Astrocyte (in vitro differentiated cells and primary cell): ENCODE measurements at regions not wholly inside any gene's neighbourhood (a gene's known extent, or its start where the extent isn't known, plus 50 kb on each side); places are given as distances from the start of the nearest gene placed in this dataset.

Source experiments
- DNase-seq: peaks from one replicate; pipeline ENCODE4 v3.0.0-alpha.2; 2010; ENCODE audit warnings: low read depth
- FAIRE-seq: peaks from 2 replicates; lab custom pipeline; 2011; peaks lifted over from hg19 to GRCh38; lab: Jason Lieb, UNC
- H2AFZ ChIP-seq: 2 replicates; pipeline ENCODE4 v1.6.0; 2012; ENCODE audit warnings: low read depth, low read length, inconsistent platforms
- H3K27ac ChIP-seq: 2 replicates; pipeline ENCODE4 v1.5.1; 2011; ENCODE audit warnings: low read depth, low read length, inconsistent platforms
- H3K27me3 ChIP-seq: 2 replicates; pipeline ENCODE4 v1.6.0; 2011; ENCODE audit warnings: low read length, inconsistent platforms; ENCODE audit not compliant: insufficient read depth
- H3K36me3 ChIP-seq: 2 replicates; pipeline ENCODE4 v1.5.1; 2011; ENCODE audit warnings: low read length, inconsistent platforms; ENCODE audit not compliant: insufficient read depth
- H3K4me1 ChIP-seq: 2 replicates; pipeline ENCODE4 v1.5.1; 2011; ENCODE audit warnings: low read length, inconsistent platforms; ENCODE audit not compliant: insufficient read depth
- H3K4me2 ChIP-seq: 2 replicates; pipeline ENCODE4 v1.6.0; 2012; ENCODE audit warnings: low read length, inconsistent platforms
- H3K4me3 ChIP-seq: 2 replicates; pipeline ENCODE4 v1.5.1; 2011; ENCODE audit warnings: low read depth, mild to moderate bottlenecking, low read length, inconsistent platforms; ENCODE audit not compliant: insufficient read depth
- H3K79me2 ChIP-seq: 2 replicates; pipeline ENCODE4 v1.6.0; 2012; ENCODE audit warnings: mild to moderate bottlenecking, low read length, inconsistent platforms; ENCODE audit not compliant: insufficient read depth
- H3K9ac ChIP-seq: 2 replicates; pipeline ENCODE4 v1.6.0; 2012; ENCODE audit warnings: mild to moderate bottlenecking, low read length, inconsistent platforms
- H3K9me3 ChIP-seq: 2 replicates; pipeline ENCODE4 v1.5.1; 2012; ENCODE audit warnings: low read depth, mild to moderate bottlenecking, low read length, inconsistent platforms; ENCODE audit not compliant: insufficient read depth
- H4K20me1 ChIP-seq: 2 replicates; pipeline ENCODE4 v1.6.0; 2012; ENCODE audit warnings: low read length, inconsistent platforms; ENCODE audit not compliant: insufficient read depth
- H3K27ac Mint-ChIP-seq: one replicate; pipeline ENCODE4 v1.8.0; 2021; ENCODE audit warnings: mild to moderate bottlenecking, mixed read lengths; ENCODE audit not compliant: unreplicated experiment
- H3K27me3 Mint-ChIP-seq: one replicate; pipeline ENCODE4 v1.8.0; 2021; ENCODE audit warnings: low read depth, mixed read lengths; ENCODE audit not compliant: unreplicated experiment
- H3K36me3 Mint-ChIP-seq: one replicate; pipeline ENCODE4 v1.8.0; 2021; ENCODE audit warnings: low read depth, mixed read lengths; ENCODE audit not compliant: unreplicated experiment
- H3K4me1 Mint-ChIP-seq: one replicate; pipeline ENCODE4 v1.8.0; 2021; ENCODE audit warnings: low read depth, mixed read lengths; ENCODE audit not compliant: unreplicated experiment
- H3K4me3 Mint-ChIP-seq: one replicate; pipeline ENCODE4 v1.8.0; 2021; ENCODE audit warnings: mild to moderate bottlenecking, moderate library complexity, mixed read lengths; ENCODE audit not compliant: unreplicated experiment
- H3K9me3 Mint-ChIP-seq: one replicate; pipeline ENCODE4 v1.8.0; 2021; ENCODE audit warnings: mild to moderate bottlenecking, mixed read lengths; ENCODE audit not compliant: unreplicated experiment
- EZH2 ChIP-seq: IDR thresholded peaks from 2 replicates; pipeline ENCODE4 v1.6.1; 2012; ENCODE audit warnings: mild to moderate bottlenecking, low read length, inconsistent platforms; ENCODE audit not compliant: insufficient read depth
- TF ChIP-seq, protein P1 (sequence below): IDR thresholded peaks from 2 replicates; pipeline ENCODE4 v1.5.1; 2011; ENCODE audit warnings: low read depth, mild to moderate bottlenecking, inconsistent platforms, low read length, moderate library complexity; ENCODE audit not compliant: insufficient read depth

- H3K4me1 Mint-ChIP-seq = peaks cover 30% of the 10 kb centered on the region
- no peaks in the 10 kb centered on the region for H3K36me3 Mint-ChIP-seq
- H3K27me3 Mint-ChIP-seq = peaks cover 8% of the 10 kb centered on the region
- DNase-seq (no peak), FAIRE-seq (no peak)
- Histone ChIP-seq H3K9ac (no peak overlapping the region), H3K4me2 (no peak overlapping the region), H3K4me1 (peaks cover 22% of the 10 kb centered on the region), H3K79me2 (no peaks in the 10 kb centered on the region), H3K9me3 (no peaks in the 10 kb centered on the region), H3K27me3 (no peaks in the 10 kb centered on the region), H3K4me3 (no peak overlapping the region), H3K27ac (no peak overlapping the region), H4K20me1 (no peaks in the 10 kb centered on the region), H3K36me3 (no peaks in the 10 kb centered on the region), H2AFZ (no peak overlapping the region)
- no peak overlapping the region for H3K4me3 Mint-ChIP-seq
- H3K27ac Mint-ChIP-seq = no peak overlapping the region
- no peak for TF ChIP-seq EZH2
- TF ChIP-seq, protein P1, sequence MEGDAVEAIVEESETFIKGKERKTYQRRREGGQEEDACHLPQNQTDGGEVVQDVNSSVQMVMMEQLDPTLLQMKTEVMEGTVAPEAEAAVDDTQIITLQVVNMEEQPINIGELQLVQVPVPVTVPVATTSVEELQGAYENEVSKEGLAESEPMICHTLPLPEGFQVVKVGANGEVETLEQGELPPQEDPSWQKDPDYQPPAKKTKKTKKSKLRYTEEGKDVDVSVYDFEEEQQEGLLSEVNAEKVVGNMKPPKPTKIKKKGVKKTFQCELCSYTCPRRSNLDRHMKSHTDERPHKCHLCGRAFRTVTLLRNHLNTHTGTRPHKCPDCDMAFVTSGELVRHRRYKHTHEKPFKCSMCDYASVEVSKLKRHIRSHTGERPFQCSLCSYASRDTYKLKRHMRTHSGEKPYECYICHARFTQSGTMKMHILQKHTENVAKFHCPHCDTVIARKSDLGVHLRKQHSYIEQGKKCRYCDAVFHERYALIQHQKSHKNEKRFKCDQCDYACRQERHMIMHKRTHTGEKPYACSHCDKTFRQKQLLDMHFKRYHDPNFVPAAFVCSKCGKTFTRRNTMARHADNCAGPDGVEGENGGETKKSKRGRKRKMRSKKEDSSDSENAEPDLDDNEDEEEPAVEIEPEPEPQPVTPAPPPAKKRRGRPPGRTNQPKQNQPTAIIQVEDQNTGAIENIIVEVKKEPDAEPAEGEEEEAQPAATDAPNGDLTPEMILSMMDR = no peak
- no peaks in the 10 kb centered on the region for H3K9me3 Mint-ChIP-seq
Measured at GRCh38 chr2:237193436-237193835, 107.7 kb downstream of the COPS8 start.

DNA sequence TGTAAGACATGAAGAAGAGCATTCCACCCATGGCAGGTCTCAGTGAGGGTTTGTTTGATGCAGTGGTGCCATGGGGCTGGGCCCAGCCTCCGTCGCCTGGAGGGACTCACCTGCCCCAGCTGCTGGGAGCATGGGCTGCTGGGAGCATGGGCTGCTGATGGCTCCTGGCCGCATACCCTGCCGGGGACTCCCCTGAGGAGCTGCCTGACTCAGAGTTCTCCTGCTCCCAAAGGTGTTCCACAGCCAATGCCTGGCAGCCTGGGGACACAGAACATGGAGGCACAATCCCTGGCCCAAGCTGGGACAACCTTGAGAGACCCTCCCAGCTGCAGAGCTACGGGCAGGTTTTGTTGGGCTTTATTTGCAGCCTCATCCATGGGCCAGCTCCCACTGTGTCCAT, 108.4 kb downstream of the COPS8 start:
- Histone ChIP-seq H3K27me3 (no peaks in the 10 kb centered on the region), H2AFZ (no peak overlapping the region), H4K20me1 (no peaks in the 10 kb centered on the region), H3K4me2 (no peak overlapping the region), H3K4me3 (no peak overlapping the region), H3K36me3 (no peaks in the 10 kb centered on the region), H3K79me2 (no peaks in the 10 kb centered on the region), H3K9ac (no peak overlapping the region), H3K4me1 (peaks cover 28% of the 10 kb centered on the region), H3K27ac (no peak overlapping the region), H3K9me3 (no peaks in the 10 kb centered on the region)
- FAIRE-seq = no peak
- Mint-ChIP-seq H3K9me3 (no peaks in the 10 kb centered on the region), H3K27ac (no peak overlapping the region), H3K4me1 (peaks cover 36% of the 10 kb centered on the region), H3K27me3 (peaks cover 8% of the 10 kb centered on the region), H3K36me3 (no peaks in the 10 kb centered on the region), H3K4me3 (no peak overlapping the region)
- DNase-seq = no peak
- TF ChIP-seq EZH2 = no peak
- TF ChIP-seq, protein P1 = no peak

- no peak overlapping the region for H3K4me3 Mint-ChIP-seq
- no peaks in the 10 kb centered on the region for H3K36me3 Mint-ChIP-seq
- H3K79me2 ChIP-seq = no peaks in the 10 kb centered on the region
- TF ChIP-seq, protein P1 = no peak
- no peak for TF ChIP-seq EZH2
- H4K20me1 ChIP-seq = no peaks in the 10 kb centered on the region
- H3K4me3 ChIP-seq = no peak overlapping the region
- H3K36me3 ChIP-seq = no peaks in the 10 kb centered on the region
- no peak overlapping the region for H3K4me2 ChIP-seq
- H3K27ac ChIP-seq = no peak overlapping the region
- DNase-seq = no peak
- no peak overlapping the region for H3K9ac ChIP-seq
- H3K4me1 Mint-ChIP-seq = peaks cover 40% of the 10 kb centered on the region
- H3K27me3 ChIP-seq = no peaks in the 10 kb centered on the region
- no peaks in the 10 kb centered on the region for H3K9me3 ChIP-seq
- peaks cover 37% of the 10 kb centered on the region for H3K4me1 ChIP-seq
- H3K27ac Mint-ChIP-seq = no peak overlapping the region
- no peak overlapping the region for H2AFZ ChIP-seq
- peaks cover 8% of the 10 kb centered on the region for H3K27me3 Mint-ChIP-seq
- no peak for FAIRE-seq
- no peaks in the 10 kb centered on the region for H3K9me3 Mint-ChIP-seq
Measured at GRCh38 chr2:237194906-237195305, 109.2 kb downstream of the COPS8 start.
